ENCODE measurements at regions not wholly inside any gene's neighbourhood (a gene's known extent, or its start where the extent isn't known, plus 50 kb on each side); places are given as distances from the start of the nearest gene placed in this dataset.

GRCh38 chr5:165290535-165290934 is 1785.1 kb downstream of the MAT2B start:
- TF ChIP-seq ZNF333 (CRISPR knock-in tag; IDR thresholded peaks at IDR 0.05; ENCODE audit: borderline replicate concordance) (no peak), GATAD1 (CRISPR knock-in tag; IDR thresholded peaks at IDR 0.05) (no peak), REST (IDR thresholded peaks at IDR 0.05; ENCODE audit: borderline replicate concordance in 1 of 2, low read depth in 1 of 2, low read length in 2 of 2) (no peak), ZFP91 (CRISPR knock-in tag; IDR thresholded peaks at IDR 0.05; ENCODE audit: borderline replicate concordance) (no peak), SAP130 (CRISPR knock-in tag; IDR thresholded peaks at IDR 0.05; ENCODE audit: low read depth) (no peak), ZNF350 (CRISPR knock-in tag; IDR thresholded peaks at IDR 0.05; ENCODE audit: borderline replicate concordance, low read depth) (no peak), ZNF777 (CRISPR knock-in tag; IDR thresholded peaks at IDR 0.05) (no peak), ZNF3 (CRISPR knock-in tag; IDR thresholded peaks at IDR 0.05) (no peak), TARDBP (CRISPR knock-in tag; IDR thresholded peaks at IDR 0.05) (no peak), KDM4B (CRISPR knock-in tag; IDR thresholded peaks at IDR 0.05) (no peak), POLR2AphosphoS5 (IDR thresholded peaks at IDR 0.05; ENCODE audit: low read depth, low read length) (no peak)
- TF ChIP-seq, protein P1, sequence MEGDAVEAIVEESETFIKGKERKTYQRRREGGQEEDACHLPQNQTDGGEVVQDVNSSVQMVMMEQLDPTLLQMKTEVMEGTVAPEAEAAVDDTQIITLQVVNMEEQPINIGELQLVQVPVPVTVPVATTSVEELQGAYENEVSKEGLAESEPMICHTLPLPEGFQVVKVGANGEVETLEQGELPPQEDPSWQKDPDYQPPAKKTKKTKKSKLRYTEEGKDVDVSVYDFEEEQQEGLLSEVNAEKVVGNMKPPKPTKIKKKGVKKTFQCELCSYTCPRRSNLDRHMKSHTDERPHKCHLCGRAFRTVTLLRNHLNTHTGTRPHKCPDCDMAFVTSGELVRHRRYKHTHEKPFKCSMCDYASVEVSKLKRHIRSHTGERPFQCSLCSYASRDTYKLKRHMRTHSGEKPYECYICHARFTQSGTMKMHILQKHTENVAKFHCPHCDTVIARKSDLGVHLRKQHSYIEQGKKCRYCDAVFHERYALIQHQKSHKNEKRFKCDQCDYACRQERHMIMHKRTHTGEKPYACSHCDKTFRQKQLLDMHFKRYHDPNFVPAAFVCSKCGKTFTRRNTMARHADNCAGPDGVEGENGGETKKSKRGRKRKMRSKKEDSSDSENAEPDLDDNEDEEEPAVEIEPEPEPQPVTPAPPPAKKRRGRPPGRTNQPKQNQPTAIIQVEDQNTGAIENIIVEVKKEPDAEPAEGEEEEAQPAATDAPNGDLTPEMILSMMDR (CRISPR knock-in tag; IDR thresholded peaks at IDR 0.05): no peak
